ENCODE measurements at regions not wholly inside any gene's neighbourhood (a gene's known extent, or its start where the extent isn't known, plus 50 kb on each side); places are given as distances from the start of the nearest gene placed in this dataset.
"Not testable (repeated sequence)": the region's sequence is repeated elsewhere in the genome, so short reads cannot be mapped to it uniquely, and the experiment has no call there.

- not testable (repeated sequence) for DNase-seq
Measured at GRCh38 chr15:101876031-101876430, 64.0 kb downstream of the OR4F15 start.

GRCh38 chr15:101877649-101878048 is 65.6 kb downstream of the OR4F15 start:
- not testable (repeated sequence) for DNase-seq

DNA sequence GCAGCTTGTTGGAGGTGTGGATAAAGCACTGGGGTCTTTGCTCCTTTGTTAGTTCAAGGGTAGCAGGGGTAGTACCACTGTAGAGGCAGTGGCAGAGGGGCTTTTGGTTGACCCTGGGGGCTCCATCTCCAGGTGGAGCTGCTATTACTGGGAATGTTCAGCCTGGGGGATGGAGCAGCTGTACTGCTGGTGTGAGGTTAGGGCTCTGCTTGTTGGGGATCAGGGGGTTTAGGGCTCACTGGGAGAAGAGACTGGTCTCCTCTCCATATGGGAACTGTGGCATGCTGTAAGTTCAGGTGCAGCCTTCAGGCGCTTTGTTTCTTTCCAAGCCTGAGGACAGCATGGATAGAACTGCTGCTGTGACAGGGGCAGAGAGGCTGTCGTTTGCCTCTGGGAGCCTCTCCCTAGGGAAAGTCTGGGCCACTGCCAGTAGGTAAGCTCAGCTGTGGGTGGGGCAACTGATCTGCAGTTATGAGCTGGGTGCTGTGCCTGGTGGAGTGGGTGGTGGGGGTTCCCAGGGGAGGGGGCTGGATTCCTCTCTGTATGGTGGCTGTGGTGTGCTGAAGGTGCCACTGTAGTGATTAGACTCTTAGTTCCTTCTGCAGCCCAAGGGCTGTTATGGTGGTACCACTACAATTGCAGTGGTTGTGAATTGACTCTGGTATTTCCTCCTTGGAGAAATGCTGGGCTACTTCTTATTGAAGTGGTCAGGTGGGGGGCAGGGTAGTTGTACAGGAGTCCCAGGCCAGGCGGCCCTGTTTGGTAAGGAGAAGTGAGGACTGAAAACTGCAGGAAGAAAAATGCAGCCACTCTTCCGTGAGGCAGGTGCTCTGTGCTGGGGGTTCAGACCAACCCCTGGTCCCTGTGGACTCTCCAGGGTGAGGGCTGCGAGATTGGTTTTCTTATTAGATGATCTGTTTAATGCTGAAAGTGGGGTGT is 100.6 kb downstream of the OR4F15 start:
- not testable (repeated sequence) for DNase-seq

- DNase-seq, result not testable (repeated sequence)
Measured at GRCh38 chr15:101924554-101924953, 112.6 kb downstream of the OR4F15 start.

- not testable (repeated sequence) for DNase-seq
Measured at GRCh38 chr15:101934506-101934905, 122.5 kb downstream of the OR4F15 start.

DNA sequence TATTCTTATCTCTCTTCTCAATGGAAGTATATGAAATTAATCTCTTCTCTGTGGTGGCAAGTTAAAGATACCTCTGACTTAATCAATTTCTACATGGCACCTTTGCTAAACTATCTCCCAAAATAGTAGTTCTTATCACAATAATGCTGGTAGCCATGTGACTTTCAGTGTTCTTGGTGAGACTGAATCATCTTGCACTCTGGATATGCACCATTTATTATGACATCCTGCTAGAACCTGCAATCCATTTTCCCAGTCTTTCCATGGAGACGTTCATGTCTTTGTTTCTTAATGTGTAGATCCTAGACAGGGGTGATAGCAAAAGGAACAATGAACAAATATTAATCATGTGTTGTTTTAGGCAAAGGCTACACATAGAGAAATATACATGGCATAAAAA is 125.4 kb downstream of the OR4F15 start:
- DNase-seq, result not testable (repeated sequence)

DNA sequence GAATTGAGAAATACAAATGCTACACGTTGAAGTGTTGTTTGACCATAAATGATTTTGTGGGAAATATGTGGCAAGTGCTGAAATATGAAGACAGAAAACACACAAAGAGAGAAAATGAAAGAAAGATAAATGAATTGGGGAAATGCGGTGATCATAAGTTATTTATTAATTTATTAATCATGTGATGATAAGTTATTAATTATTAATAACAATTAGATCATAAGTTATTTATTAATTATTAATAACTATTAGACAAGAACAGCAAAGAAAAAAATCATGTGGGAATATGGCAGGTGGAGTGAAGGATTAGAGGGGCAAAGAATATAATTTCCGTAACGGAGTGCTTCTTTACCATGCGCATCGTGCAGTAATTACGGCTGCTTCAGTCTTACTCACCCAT is 126.6 kb downstream of the OR4F15 start:
- not testable (repeated sequence) for DNase-seq

- DNase-seq, result not testable (repeated sequence)
Measured at GRCh38 chr15:101945896-101946295, 133.9 kb downstream of the OR4F15 start.

GRCh38 chr15:101948491-101949010 is 136.5 kb downstream of the OR4F15 start:
- DNase-seq, result not testable (repeated sequence)

DNA sequence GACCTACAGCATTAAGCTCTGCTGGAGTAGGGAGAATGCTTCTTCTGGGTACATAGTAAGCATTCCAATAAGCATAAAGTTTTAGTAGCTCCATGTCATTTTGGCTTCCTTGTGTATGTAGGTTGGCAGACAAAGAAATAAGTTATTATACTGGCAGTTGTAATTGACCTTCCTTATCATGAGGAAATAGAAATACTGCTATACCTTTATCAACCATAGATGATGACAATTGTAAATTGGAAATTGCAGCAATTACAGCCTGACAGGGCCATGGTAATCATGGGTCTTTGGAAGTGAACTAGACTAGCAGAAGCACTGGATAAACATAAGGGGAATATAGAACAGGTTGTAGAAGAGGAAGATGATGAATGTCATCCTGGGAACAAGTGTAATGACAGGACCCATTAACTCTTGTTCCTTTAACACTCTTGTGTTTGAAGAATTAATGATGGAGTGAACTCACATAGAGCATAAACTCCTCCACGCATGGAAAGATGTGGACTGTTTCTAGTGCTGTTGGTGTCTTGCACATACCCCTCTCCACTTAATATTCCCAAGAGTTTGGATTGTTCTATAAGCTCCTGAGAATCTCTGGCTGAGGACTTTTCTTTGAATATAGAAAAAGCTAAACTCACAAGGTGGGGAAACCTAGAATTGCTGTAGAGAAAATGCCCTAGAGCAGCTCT is 137.5 kb downstream of the OR4F15 start:
- DNase-seq, result not testable (repeated sequence)

- not testable (repeated sequence) for DNase-seq
Measured at GRCh38 chr15:101953993-101954392, 142.0 kb downstream of the OR4F15 start.

- DNase-seq, result not testable (repeated sequence)
Measured at GRCh38 chr15:101955840-101956239, 143.8 kb downstream of the OR4F15 start.

DNA sequence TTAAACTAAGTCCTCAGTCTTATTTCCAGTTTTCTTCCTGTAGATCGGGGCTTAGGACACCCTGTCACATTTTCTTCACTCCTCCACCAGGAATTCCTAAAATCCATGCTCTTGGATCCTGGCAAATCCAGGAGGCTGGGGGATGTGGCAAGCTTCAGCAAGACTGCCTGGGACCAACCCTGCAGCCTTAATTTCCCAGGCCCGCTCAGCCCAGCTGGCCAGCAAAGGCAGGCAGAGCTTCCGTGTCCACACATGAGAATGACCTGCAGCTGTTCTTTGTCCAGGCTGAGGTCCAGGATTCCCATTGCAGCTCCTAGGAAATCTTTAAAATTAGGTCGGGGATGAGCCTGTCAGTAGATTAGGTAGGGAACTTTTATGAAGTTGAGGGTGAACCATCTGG is 146.7 kb downstream of the OR4F15 start:
- peak; percentile 1 for DNase-seq

- DNase-seq, result not testable (repeated sequence)
Measured at GRCh38 chr15:101961263-101961662, 149.3 kb downstream of the OR4F15 start.

DNA sequence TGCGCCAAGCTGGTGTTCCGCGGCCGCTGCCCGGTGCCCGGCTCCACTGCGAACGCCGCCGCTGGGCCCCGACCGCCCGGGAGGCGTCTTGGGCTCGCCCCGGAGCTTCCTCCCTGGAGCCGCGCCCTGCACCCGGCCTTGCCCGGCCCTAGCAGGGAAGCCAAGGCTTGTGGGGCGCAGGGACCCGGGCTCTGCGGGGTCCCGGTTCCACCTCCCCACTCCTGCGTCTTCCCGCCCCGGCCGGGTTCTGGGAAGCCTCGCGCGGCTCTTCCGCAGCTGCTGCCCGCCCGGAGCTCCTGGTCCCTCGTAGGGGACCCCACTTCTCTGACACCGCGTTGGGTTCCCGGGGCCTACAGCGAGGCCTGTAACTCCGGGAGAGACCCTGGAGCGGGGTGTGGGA is 149.8 kb downstream of the OR4F15 start:
- not testable (repeated sequence) for DNase-seq

- not testable (repeated sequence) for DNase-seq
Measured at GRCh38 chr15:101963687-101964086, 151.7 kb downstream of the OR4F15 start.

- DNase-seq, result not testable (repeated sequence)
Measured at GRCh38 chr15:101965353-101965752, 153.4 kb downstream of the OR4F15 start.

DNA sequence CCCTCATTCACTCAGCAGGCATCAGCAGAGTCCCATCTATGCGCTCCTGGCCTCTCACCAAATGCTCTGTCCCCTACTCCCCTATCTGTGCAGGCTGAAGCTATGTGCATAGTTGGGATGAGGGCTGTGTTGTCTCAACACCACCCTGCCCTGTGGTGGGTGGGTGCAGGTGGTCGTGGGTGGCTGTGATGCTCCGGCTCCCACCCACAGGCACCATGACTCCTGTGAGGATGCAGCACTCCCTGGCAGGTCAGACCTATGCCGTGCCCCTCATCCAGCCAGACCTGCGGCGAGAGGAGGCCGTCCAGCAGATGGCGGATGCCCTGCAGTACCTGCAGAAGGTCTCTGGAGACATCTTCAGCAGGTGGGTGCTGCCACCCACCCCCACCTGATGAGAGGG is 153.9 kb downstream of the OR4F15 start:
- not testable (repeated sequence) for DNase-seq

DNA sequence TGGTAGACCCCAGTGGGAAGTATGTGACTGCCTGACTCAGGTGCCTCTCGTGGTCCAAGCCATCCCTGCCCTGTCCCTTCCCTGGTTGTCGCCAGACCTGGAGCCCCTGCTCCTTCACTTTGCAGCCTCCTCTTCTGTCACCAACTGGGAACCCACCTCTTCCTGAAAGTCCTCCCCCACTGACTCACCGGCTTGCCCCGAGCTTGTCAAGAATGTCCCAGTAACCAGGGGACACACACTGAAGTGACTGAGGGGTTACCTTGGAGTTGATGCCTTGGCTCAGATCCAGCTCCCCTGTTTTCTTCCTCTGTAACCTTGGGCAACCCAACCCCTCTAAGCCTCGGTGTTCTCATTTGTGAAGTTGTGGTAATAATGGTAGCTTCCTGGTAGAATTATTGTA is 155.4 kb downstream of the OR4F15 start:
- DNase-seq, result not testable (repeated sequence)

GRCh38 chr15:101970605-101971004 is 158.6 kb downstream of the OR4F15 start:
- DNase-seq, result not testable (repeated sequence)

DNA sequence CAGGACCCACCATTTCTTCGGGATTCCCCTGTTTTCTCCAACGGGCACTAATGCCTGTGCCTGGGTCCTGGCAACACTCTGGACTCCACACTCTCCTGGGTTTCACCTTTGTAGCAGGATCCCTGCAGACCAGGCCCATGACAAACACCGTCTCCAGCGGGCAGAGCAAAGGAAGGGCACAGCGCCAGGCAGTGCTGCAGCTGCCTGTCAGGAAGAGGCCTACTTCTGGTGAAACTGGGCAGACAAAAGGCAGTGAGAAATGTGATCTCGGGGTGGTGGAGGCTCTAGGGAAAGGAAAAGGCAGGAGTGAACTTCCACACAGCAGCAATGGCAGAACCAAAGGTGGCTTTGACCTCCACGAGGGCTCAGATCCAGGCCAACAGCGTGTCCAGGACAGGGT is 165.3 kb downstream of the OR4F15 start:
- DNase-seq, result not testable (repeated sequence)

DNA sequence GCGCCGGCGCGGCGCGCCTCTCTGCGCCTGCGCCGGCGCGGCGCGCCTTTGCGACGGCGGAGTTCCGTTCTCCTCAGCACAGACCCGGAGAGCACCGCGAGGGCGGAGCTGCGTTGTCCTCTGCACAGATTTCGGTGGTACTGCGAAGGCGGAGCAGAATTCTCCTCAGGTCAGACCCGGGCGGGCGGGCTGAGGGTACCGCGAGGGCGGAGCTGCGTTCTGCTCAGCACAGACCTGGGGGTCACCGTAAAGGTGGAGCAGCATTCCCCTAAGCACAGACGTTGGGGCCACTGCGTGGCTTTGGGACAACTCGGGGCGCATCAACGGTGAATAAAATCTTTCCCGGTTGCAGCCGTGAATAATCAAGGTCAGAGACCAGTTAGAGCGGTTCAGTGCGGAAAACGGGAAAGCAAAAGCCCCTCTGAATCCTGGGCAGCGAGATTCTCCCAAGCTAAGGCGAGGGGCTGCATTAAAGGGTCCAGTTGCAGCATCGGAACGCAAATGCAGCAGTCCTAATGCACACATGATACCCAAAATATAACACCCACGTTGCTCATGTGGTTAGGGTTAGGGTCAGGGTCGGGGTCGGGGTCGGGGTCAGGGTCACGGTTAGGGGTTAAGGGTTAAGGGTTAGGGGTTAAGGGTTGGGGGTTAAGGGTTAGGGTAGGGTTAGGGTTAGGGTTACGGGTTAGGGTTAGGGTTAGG is 168.4 kb downstream of the OR4F15 start:
- peak; percentile 69 for DNase-seq
